ENCODE measurements at regions not wholly inside any gene's neighbourhood (a gene's known extent, or its start where the extent isn't known, plus 50 kb on each side); places are given as distances from the start of the nearest gene placed in this dataset.

- H3K27ac ChIP-seq: no peak overlapping the region
- TF ChIP-seq ZFX (IDR thresholded peaks at IDR 0.05; ENCODE audit: borderline replicate concordance) (no peak), CTCF (IDR thresholded peaks at IDR 0.05) (no peak)
Observed at GRCh38 chr21:36608897-36609225, 90.1 kb upstream of the SIM2 start.

GRCh38 chr21:36609654-36610053, 89.3 kb upstream of the SIM2 start:
- no peak for TF ChIP-seq ZFX (IDR thresholded peaks at IDR 0.05; ENCODE audit: borderline replicate concordance)
- TF ChIP-seq CTCF (IDR thresholded peaks at IDR 0.05): no peak
- no peak overlapping the region for H3K27ac ChIP-seq

GRCh38 chr21:36610201-36610600, 88.7 kb upstream of the SIM2 start:
- no peak for TF ChIP-seq ZFX (IDR thresholded peaks at IDR 0.05; ENCODE audit: borderline replicate concordance)
- no peak for TF ChIP-seq CTCF (IDR thresholded peaks at IDR 0.05)
- H3K27ac ChIP-seq: no peak overlapping the region

GRCh38 chr21:36610935-36611334, 88.0 kb upstream of the SIM2 start:
- H3K27ac ChIP-seq: no peak overlapping the region
- TF ChIP-seq ZFX (IDR thresholded peaks at IDR 0.05; ENCODE audit: borderline replicate concordance) (no peak), CTCF (IDR thresholded peaks at IDR 0.05) (no peak)

- TF ChIP-seq CTCF (IDR thresholded peaks at IDR 0.05) (no peak), ZFX (IDR thresholded peaks at IDR 0.05; ENCODE audit: borderline replicate concordance) (no peak)
Observed at GRCh38 chr21:36611379-36611778, 87.5 kb upstream of the SIM2 start.

GRCh38 chr21:36613059-36613458, 85.9 kb upstream of the SIM2 start:
- no peak overlapping the region for H3K27ac ChIP-seq
- TF ChIP-seq ZFX (IDR thresholded peaks at IDR 0.05; ENCODE audit: borderline replicate concordance) (no peak), CTCF (IDR thresholded peaks at IDR 0.05) (no peak)

More at GRCh38 chr21:36611379-36611778, 87.5 kb upstream of the SIM2 start:
- H3K27ac ChIP-seq: no peak overlapping the region

- H3K27ac ChIP-seq: no peak overlapping the region
Observed at GRCh38 chr21:36613554-36613953, 85.4 kb upstream of the SIM2 start.

More at GRCh38 chr21:36613554-36613953, 85.4 kb upstream of the SIM2 start:
- TF ChIP-seq ZFX (IDR thresholded peaks at IDR 0.05; ENCODE audit: borderline replicate concordance): no peak
- TF ChIP-seq CTCF (IDR thresholded peaks at IDR 0.05): no peak

Data from 22Rv1 (cell line).